HG02943 (cell line): ENCODE measurements at regions not wholly inside any gene's neighbourhood (a gene's known extent, or its start where the extent isn't known, plus 50 kb on each side); places are given as distances from the start of the nearest gene placed in this dataset.
"Not testable (repeated sequence)": the region's sequence is repeated elsewhere in the genome, so short reads cannot be mapped to it uniquely, and the experiment has no call there.

Experiments
- ATAC-seq: cut with Tn5 transposase; IDR thresholded peaks from one replicate; pipeline ENCODE4 v1.9.1; 2021; ENCODE audit warnings: mild to moderate bottlenecking, low read depth, moderate library complexity; ENCODE audit not compliant: unreplicated experiment

- no peak for ATAC-seq
Observed at GRCh38 chr11:10982704-10983510, 125.1 kb upstream of the ZBED5 start.

DNA sequence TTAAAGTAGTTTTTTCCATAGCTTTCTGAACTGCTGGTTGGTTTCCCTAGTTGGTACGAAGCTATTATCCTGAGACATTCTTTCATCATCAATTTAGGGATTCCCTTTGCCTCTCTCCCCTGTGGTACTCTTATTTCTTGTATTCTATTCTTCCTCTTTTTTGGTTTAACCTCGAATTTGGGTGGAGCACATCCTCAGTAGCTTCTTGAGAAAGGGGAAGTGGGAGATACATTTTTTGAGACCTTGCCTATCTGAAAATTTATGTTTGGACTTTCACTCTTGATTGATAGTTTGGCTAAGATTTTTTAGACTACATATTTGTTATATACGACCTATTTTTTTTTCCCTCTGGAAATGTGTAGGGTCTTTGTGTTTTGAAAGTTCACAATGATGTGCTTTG lies 121.7 kb upstream of the ZBED5 start:
- ATAC-seq: no peak

DNA sequence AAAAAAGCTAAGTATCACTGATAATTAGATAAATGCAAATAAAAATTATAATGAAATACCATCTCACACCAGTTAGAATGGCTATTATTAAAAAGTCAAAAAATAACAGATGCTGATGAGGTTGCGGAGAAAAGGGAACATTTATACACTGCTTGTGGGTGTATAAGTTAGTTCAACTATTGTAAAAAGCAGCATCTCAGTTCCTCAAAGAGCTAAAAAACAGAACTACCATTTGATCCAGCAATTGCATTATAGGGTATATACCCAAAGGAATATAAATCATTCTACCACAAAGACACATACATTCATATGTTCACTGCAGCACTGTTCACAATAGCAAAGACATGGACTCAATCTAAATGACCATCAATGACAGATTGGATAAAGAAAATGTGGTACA lies 120.3 kb upstream of the ZBED5 start:
- ATAC-seq: no peak

DNA sequence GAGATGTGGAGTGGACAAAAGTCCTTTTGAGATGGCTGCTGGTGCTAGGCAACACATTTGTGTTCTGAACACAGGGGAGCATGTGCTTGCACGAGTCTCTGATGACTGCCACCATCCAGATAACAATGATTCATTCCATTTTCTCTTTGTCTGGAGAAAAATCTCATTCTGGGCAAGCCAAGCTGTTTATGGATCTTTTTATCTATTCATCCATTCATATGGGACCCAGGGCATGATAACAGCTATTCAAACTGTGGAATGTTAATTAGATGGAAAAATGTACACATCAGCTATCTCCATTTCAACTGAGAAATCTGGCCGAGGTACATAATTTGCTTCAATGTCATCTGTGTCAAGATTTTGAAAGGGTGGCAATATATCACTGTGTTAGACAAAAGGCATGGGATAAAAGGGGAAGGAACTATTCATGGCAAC lies 117.5 kb upstream of the ZBED5 start:
- no peak for ATAC-seq

DNA sequence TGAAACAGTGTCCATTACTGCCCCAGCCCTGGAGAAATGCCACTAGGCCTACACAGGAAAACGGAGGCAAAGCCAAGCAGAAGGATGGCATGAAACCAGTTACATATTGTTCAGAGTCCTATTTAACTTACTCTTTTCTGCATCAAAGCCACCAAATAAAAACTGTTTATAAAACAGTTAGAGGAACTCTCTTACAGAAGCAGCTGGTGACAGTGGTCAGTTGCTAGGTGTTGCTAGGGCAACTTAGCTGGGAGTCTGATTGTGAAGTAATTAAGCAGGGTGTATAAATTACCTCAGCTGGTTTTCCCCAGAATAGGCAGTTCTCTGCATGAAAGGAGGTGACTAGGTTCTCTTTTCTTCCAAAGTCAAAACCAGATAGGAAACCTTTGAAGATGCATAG lies 115.6 kb upstream of the ZBED5 start:
- no peak for ATAC-seq

- no peak for ATAC-seq
Observed at GRCh38 chr11:10970926-10971325, 113.1 kb upstream of the ZBED5 start.

GRCh38 chr11:10969387-10969786 lies 111.5 kb upstream of the ZBED5 start:
- ATAC-seq: no peak

- ATAC-seq: not testable (repeated sequence)
Observed at GRCh38 chr11:10956884-10957283, 99.0 kb upstream of the ZBED5 start.

DNA sequence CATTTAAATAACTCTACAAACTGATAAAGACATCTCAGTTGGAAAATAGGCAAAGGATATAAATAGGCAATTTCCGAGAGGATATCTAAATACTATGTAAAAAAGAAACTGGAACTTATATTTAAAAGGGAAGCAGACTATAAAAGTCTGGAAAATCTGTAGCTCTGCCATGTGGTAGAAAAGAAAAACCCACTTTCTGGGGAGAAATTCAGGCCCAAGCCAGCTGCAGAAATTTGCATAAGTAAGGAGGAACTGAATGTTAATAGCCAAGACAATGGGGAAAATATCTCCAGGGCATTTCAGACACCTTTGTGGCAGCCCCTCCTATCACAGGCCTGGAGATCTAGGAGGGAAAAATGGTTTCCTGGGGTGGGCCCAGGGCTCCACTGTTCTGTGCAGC lies 97.8 kb upstream of the ZBED5 start:
- ATAC-seq: no peak

DNA sequence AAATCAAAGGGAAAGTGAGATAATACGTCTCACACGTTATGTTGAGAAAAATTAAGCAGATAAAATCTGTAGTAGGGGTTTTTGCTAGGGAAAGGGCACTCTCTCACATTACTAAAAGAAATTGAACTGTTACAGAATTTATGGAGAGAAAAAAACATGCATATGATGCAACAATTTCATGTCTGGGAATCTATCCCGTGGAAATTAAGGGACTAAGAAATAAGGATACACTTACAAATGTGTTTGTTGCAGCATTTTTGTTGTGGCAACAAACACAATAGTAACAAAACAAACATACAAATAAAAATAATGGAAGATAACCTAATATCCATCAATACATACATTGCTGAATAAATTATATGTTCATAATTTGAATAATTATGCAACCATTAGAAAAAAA lies 96.3 kb upstream of the ZBED5 start:
- ATAC-seq: no peak

GRCh38 chr11:10952872-10953271 lies 95.0 kb upstream of the ZBED5 start:
- ATAC-seq: no peak

GRCh38 chr11:10947935-10948334 lies 90.1 kb upstream of the ZBED5 start:
- not testable (repeated sequence) for ATAC-seq

DNA sequence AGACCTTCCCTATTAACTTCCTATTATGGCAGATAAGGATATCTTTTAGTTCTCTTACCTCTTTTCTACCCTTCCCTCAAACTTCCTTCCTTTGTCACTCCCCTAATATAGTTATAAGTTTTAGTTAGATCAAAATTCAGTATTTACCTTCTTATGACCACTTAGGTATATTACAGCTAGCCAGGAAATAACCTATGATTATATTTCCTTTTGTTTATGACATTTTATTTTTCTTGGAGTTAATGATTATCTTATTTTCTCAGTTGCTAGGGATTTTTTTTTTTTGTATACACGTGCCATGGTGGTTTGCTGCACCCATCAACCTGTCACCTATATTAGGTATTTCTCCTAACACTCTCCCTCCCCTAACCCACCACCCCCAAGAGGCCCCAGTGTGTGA lies 88.2 kb upstream of the ZBED5 start:
- no peak for ATAC-seq

GRCh38 chr11:10945196-10945595 lies 87.3 kb upstream of the ZBED5 start:
- no peak for ATAC-seq

DNA sequence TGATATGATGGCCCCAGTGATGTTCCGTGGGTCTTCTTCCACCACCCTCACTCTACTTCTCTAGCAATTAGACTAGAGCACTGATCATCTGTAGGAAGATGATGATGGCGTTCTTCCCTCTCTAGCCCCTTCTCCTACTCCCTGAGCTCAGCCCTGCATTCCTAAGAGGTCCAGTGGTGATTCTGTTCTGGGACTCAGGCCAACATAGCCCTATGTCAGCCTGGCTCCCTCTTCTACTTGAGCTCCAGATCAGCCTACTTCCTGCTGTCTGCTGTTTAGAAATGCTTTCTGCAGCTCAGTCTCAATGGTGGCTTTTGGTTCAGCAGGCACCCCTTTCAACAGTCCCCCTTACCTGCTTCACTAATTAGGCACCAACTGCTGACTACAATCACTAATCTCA lies 86.1 kb upstream of the ZBED5 start:
- no peak for ATAC-seq

DNA sequence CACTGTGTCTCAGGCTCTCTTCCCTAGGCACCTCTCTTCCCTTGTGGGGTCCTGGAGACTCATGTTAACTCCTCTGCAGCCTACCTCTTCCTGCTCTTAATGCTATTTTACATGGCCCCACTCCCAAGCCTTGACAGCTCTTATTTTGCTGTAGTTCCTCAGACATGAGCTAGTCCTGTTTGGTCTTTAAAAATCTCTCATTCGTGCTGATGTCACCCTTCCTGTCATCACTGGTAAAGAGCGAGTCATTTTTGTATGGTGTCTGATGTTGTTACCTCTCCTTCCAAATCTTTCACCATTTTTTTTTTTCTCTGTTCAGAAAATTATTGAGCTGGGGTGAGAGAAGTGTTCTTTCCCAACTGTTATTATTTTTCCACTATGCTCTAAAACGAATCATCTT lies 84.8 kb upstream of the ZBED5 start:
- ATAC-seq: no peak

- ATAC-seq: no peak
Observed at GRCh38 chr11:10941871-10942270, 84.0 kb upstream of the ZBED5 start.

- no peak for ATAC-seq
Observed at GRCh38 chr11:10941414-10941813, 83.6 kb upstream of the ZBED5 start.

DNA sequence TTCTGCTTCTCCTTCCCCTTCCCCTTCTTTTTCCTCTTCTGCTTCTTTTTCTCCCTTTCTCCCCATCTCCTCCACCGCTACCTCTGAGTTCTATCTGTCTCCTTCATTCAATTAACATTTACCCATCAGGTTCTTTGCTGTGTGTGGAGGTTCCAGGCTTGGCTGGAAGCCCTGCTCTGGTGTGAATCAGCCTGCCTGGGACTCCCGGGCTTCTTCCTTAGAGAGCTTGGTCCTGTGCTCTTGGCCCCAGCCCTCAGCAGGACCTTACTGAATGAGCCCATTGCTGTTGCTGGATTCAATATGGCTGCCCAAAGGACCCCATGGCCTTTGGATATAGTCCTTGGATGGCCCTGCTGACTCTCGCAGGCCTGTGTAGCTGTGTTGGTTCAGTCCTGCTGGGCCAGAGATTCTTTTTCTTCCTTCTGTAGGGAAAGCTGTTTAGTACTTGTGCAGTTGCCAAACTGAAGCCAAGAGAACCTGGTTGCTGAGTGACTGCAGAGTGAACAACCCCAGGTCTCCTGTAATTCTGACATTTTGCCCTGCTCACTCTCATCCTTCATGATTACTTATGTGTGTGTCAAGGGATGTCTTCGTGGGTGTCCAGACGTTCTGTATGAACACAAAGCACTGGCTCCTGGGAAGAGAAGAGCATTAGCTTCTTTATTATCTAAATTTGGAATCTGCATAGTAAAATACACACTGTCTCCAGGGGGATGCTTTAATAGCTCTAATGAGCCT lies 81.0 kb upstream of the ZBED5 start:
- ATAC-seq: no peak

- ATAC-seq: no peak
Observed at GRCh38 chr11:10938231-10938630, 80.4 kb upstream of the ZBED5 start.

GRCh38 chr11:10937385-10937771 lies 79.5 kb upstream of the ZBED5 start:
- ATAC-seq: no peak
